ENCODE measurements at regions not wholly inside any gene's neighbourhood (a gene's known extent, or its start where the extent isn't known, plus 50 kb on each side); places are given as distances from the start of the nearest gene placed in this dataset.

DNA sequence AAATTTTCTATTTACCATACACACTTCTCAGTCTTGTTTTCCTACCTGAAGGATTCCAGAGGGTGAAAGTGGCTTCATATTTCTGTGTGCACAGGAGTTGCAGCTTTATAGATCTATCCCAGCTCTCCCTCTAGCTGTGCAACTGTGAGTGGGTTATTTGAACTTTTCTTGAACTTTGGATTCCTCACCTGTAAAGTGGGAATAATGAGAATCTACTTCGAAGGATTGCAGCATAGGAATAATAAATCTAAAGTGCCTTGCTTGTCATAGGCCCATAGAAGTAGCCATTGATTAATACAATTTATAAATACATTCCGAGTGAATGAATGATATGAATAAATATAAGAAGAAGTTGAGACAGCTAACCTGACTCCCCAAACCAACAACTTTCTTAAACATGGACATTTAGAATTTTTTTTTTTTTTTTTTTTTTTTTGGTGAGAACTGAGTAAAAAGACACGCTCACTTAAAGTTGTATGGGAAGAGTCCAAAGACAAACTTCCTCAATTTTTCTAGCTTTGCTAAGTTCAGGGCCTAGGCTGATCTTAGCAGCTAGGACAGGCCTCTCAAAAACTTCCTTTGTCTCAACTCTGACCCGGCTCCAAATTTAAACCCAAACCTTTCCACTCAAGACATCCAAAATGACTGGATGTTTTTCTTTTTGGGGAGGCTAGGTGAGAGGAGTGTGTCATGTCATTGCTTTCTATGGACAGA, 203.3 kb upstream of the FBXO11 start:
- CTCF ChIA-PET, result interaction anchor here (0.6 to 4.2 kb wide), 5 partner anchors 16 to 314 kb away, joined by 4 to 48 read pairs (median 4); no protein-coding TSS in a partner anchor
- no peaks in the 10 kb centered on the region for H3K9me3 ChIP-seq (ENCODE audit: control insufficient read depth, insufficient read depth, low read length)
- H3K27me3 ChIP-seq (ENCODE audit: control insufficient read depth, insufficient read depth, low read length), result no peaks in the 10 kb centered on the region
- POLR2A ChIA-PET, result no interaction called here
- TF ChIP-seq, protein P1, sequence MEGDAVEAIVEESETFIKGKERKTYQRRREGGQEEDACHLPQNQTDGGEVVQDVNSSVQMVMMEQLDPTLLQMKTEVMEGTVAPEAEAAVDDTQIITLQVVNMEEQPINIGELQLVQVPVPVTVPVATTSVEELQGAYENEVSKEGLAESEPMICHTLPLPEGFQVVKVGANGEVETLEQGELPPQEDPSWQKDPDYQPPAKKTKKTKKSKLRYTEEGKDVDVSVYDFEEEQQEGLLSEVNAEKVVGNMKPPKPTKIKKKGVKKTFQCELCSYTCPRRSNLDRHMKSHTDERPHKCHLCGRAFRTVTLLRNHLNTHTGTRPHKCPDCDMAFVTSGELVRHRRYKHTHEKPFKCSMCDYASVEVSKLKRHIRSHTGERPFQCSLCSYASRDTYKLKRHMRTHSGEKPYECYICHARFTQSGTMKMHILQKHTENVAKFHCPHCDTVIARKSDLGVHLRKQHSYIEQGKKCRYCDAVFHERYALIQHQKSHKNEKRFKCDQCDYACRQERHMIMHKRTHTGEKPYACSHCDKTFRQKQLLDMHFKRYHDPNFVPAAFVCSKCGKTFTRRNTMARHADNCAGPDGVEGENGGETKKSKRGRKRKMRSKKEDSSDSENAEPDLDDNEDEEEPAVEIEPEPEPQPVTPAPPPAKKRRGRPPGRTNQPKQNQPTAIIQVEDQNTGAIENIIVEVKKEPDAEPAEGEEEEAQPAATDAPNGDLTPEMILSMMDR (IDR thresholded peaks at IDR 0.05; ENCODE audit: low read depth, low read length), result no peak
- no peak overlapping the region for H3K27ac ChIP-seq (ENCODE audit: low read depth, low read length)
- no peak for DNase-seq (ENCODE audit: low read depth, low spot score)
- no peak overlapping the region for H3K4me3 ChIP-seq (ENCODE audit: low read depth, low read length)

DNA sequence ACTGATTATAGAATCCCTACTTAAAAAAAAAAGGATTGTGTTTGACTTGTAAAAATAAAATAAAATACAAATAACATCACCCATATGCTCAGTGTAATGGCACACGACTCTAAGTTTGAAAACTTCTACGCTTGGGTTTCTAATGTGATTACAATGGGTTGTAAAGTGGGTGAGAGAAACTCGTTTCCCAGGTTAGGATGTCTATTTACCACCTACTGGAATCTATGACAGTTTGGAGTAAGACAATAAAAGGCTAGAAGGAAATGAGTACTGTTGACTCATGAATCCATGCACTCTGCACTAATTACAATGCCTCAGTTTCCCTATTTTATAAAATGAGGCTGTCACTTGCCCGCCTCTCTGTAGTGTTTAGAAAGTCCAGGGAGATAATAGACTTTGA, 204.0 kb upstream of the FOXN2 start:
- no peak for DNase-seq (ENCODE audit: low read depth, low spot score)
- Histone ChIP-seq H3K27ac (ENCODE audit: low read depth, low read length) (no peak overlapping the region), H3K27me3 (ENCODE audit: control insufficient read depth, insufficient read depth, low read length) (no peaks in the 10 kb centered on the region), H3K9me3 (ENCODE audit: control insufficient read depth, insufficient read depth, low read length) (no peaks in the 10 kb centered on the region), H3K4me3 (ENCODE audit: low read depth, low read length) (no peak overlapping the region)
- TF ChIP-seq, protein P1 (IDR thresholded peaks at IDR 0.05; ENCODE audit: low read depth, low read length), result no peak
- ChIA-PET CTCF (interaction anchor here (1.1 to 4.2 kb wide), 3 partner anchors 234 to 313 kb away, joined by 4 to 48 read pairs (median 15); no protein-coding TSS in a partner anchor), POLR2A (no interaction called here)

DNA sequence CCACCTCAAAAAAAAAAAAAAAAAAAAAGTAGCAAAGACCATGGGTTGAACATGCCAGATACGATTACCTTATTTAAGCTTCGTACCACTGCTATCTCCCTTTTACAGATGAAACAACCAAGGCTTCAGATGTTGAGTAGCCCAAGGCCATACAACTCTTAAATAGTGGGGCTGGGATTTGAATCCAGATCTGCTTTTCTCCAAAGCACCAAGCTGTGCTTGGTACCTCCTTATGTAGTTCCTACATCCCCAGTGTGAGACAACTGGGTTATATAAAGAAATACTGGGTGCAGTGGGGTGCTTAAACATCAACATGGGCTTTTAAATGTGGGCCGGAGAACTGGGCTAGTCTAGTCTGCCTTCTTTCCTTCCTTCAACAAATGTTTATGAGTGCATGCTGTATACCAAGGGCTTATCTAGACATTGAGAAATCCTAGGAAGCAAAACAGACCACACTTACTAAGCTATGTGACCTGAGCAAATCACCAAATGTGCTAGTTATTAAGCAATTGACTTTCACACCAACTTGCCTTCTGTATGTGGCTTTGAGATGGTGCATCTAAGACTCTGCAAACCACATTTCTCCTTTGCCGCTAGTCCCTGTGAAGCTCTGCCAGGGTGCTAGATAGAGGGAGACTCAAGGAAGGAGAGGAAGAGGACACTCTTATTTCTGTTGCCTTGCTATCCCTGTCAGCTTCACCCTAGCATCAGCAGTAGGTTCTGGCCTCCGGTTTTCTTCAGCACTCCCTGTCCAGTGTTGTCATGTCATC, 201.4 kb upstream of the FOXN2 start:
- Histone ChIP-seq H3K27ac (ENCODE audit: low read depth, low read length) (no peak overlapping the region), H3K4me3 (ENCODE audit: low read depth, low read length) (no peak overlapping the region), H3K27me3 (ENCODE audit: control insufficient read depth, insufficient read depth, low read length) (no peaks in the 10 kb centered on the region), H3K9me3 (ENCODE audit: control insufficient read depth, insufficient read depth, low read length) (no peaks in the 10 kb centered on the region)
- TF ChIP-seq, protein P1 (IDR thresholded peaks at IDR 0.05; ENCODE audit: low read depth, low read length), result no peak
- ChIA-PET POLR2A (interaction anchor here (0.6 to 1.4 kb wide), 2 partner anchors 136 to 332 kb away, joined by 3 to 5 read pairs; no protein-coding TSS in a partner anchor), CTCF (interaction anchor here (0.6 to 1.9 kb wide), 6 partner anchors 13 to 335 kb away, joined by 3 to 5 read pairs (median 4); no protein-coding TSS in a partner anchor)
- no peak for DNase-seq (ENCODE audit: low read depth, low spot score)

DNA sequence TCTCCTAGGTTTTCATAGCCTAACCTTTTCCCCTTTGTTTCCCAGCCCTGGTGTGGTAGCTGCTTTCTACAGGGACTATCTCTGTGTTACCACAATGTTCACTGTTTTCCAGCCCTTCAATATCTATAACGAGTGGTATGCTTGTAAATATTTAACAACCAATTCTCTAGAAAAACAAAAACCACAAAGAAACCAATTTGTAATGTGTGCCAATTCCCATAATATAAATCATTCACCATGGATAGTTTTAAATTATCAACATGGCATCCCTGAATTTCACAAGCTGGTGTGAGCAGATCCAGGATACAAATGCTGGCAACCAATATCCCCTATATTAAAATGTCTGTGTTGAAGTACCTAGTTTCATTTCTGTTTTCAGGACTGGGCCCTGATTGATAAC, 200.7 kb upstream of the FOXN2 start:
- ChIA-PET CTCF (interaction anchor here (0.6 to 1.9 kb wide), 5 partner anchors 12 to 335 kb away, joined by 3 to 5 read pairs (median 4); no protein-coding TSS in a partner anchor), POLR2A (interaction anchor here (1.4 kb wide), 1 partner anchor 135 kb away, joined by 3 read pairs; no protein-coding TSS in a partner anchor)
- H3K9me3 ChIP-seq (ENCODE audit: control insufficient read depth, insufficient read depth, low read length), result no peaks in the 10 kb centered on the region
- H3K4me3 ChIP-seq (ENCODE audit: low read depth, low read length), result no peak overlapping the region
- no peak overlapping the region for H3K27ac ChIP-seq (ENCODE audit: low read depth, low read length)
- TF ChIP-seq, protein P1 (IDR thresholded peaks at IDR 0.05; ENCODE audit: low read depth, low read length), result no peak
- H3K27me3 ChIP-seq (ENCODE audit: control insufficient read depth, insufficient read depth, low read length), result no peaks in the 10 kb centered on the region
- DNase-seq (ENCODE audit: low read depth, low spot score), result no peak
